Esophagus squamous epithelium (tissue), 5 donors: ENCODE measurements at regions not wholly inside any gene's neighbourhood (a gene's known extent, or its start where the extent isn't known, plus 50 kb on each side); places are given as distances from the start of the nearest gene placed in this dataset.

Experiments
- DNase-seq: peaks from one replicate; lab custom pipeline; 2025; lab: John Stamatoyannopoulos, UW
- H3K27ac ChIP-seq, 4 donors: fragments of 200-600 bp; sonication (generic); one replicate each; pipeline ENCODE4 v1.5.1; 2016 to 2019; ENCODE audit warnings: mild to moderate bottlenecking in 1 of 4
- H3K27me3 ChIP-seq, 4 donors: fragments of 200-600 bp; sonication (generic); 1 replicate in 3 of 4; 2 replicates in 1 of 4; pipeline versions ENCODE4 v1.5.1 to v1.6.0; 2017 to 2021; ENCODE audit warnings: antibody characterized with exemption in 1 of 4
- H3K36me3 ChIP-seq, 3 donors: fragments of 200-600 bp; sonication (generic); one replicate each; pipeline ENCODE4 v1.5.1; 2016 to 2019
- H3K4me1 ChIP-seq, 3 donors: fragments of 200-600 bp; sonication (generic); one replicate each; pipeline ENCODE4 v1.5.1; 2017 to 2019
- H3K4me3 ChIP-seq, 4 donors: fragments of 200-600 bp; sonication (generic); 1 replicate in 3 of 4; 2 replicates in 1 of 4; pipeline ENCODE4 v1.5.1; 2016 to 2019; ENCODE audit warnings: mild to moderate bottlenecking in 2 of 4, moderate library complexity in 1 of 4
- H3K9me3 ChIP-seq, 3 donors: fragments of 200-600 bp; sonication (generic); one replicate each; pipeline ENCODE4 v1.5.1; 2016 to 2019
- CTCF ChIP-seq, 6 experiments: fragments of 450-650 bp in 4 of 6; fragments of 200-600 bp in 2 of 6; sonication (generic) in 2 of 6; IDR thresholded peaks; one replicate each; pipeline ENCODE4 v1.5.1; 2016 to 2019; ENCODE audit warnings: antibody characterized with exemption in 6 of 6, mild to moderate bottlenecking in 4 of 6, moderate library complexity in 4 of 6
- POLR2A ChIP-seq, 4 donors: fragments of 450-650 bp; IDR thresholded peaks; one replicate each; pipeline ENCODE4 v1.6.1; 2017; ENCODE audit warnings: antibody characterized with exemption in 4 of 4, mild to moderate bottlenecking in 4 of 4, moderate library complexity in 3 of 4
- WGBS, 2 donors: methylation state at CpG; one replicate each; pipeline ENCODE4 v1.1.5; 2018; 5-methylcytosine and 5-hydroxymethylcytosine counted together
- intact Hi-C: fragments of 100-400 bp; cut with DNase I; formaldehyde crosslinking; loops from one replicate; pipeline ENCODE4 v1.15.0; 2022
- donor health status: DM: yes; HTN: yes; CAD: no.

DNA sequence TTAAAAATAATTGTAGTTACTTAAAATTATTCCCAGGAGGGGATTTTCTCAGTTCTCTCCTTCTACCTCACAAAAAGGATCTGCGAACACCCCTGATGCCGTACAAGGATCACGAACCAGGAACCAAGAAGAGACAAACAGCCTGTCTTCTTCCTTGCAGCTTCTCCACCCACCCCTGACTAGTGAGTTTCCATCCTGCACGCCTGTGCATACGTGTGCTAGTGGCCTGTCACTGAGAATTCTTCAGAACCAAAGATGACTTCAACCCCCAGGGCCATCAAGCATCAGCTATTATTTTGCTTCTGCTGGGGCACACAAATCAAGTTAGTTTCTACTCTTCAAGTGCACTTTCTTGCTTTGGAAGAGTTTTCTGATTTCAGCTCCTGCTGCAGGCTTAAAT is 175.5 kb upstream of the KLF6 start:
- 83 to 94% methylated on average over 5 of the region's 5 CpGs for WGBS, 2 donors
- no peaks in the 10 kb centered on the region for H3K36me3 ChIP-seq
- no peak overlapping the region for H3K4me3 ChIP-seq
- H3K4me1 ChIP-seq: peaks cover 0 to 6% (median 0%) of the 10 kb centered on the region in 3 donors
- no peak overlapping the region for H3K27ac ChIP-seq
- no peaks in the 10 kb centered on the region for H3K27me3 ChIP-seq
- no peak for DNase-seq
- no peak for TF ChIP-seq POLR2A (IDR thresholded peaks at IDR 0.05)
- TF ChIP-seq CTCF (IDR thresholded peaks at IDR 0.05): no peak
- intact Hi-C loops: no loop called here
- no peaks in the 10 kb centered on the region for H3K9me3 ChIP-seq

DNA sequence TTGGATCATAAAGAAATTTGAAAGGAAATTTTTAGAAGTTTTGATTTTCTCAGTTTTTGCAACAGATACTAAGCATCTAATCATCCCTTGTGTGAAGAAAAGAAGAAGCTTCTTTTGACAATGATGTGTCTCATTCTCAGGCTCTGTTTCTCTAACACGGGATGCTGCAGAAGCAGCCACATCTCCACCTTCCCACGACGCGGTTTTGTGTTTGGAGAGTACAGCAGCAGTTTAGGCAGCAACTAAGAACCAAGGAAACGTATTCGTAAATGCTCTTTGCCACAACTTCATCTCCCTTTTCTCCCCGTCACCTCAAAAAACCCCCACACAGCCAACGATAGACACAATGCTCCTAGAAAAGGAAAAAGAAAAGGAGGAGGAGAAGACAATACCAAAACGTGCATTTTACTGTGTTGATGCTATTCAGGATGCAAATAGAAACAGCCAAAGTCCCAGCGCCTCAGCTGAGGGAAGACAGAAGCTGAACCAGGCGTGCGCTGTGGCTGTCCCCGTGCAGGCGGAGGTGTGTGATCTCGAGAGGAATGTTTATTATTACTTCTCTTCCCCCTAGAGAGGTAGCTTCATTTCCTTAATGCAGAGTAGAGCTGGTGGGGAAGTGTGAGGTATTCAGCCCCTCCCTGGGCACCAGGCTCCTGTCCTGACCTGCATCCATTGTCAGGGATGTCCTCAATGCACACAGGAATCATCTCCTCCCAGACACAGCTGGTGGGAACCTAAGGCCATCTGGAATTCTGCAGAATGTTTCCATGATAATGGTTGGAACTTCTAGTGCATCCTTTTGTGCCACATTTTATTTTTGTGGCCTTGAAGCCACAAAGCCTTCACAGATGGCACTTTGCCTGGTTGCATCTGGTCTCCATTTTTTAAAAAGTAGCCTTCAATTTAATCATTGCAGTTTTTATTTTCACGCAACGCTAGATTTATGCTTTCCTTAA is 174.6 kb upstream of the KLF6 start:
- H3K27ac ChIP-seq: no peak overlapping the region
- H3K4me1 ChIP-seq: peaks cover 0 to 6% (median 0%) of the 10 kb centered on the region in 3 donors
- H3K4me3 ChIP-seq: no peak overlapping the region
- intact Hi-C loops: no loop called here
- no peaks in the 10 kb centered on the region for H3K36me3 ChIP-seq
- 77 to 81% methylated on average over 17 of the region's 17 CpGs for WGBS, 2 donors
- no peak for DNase-seq
- no peaks in the 10 kb centered on the region for H3K27me3 ChIP-seq
- no peak for TF ChIP-seq POLR2A (IDR thresholded peaks at IDR 0.05)
- no peak for TF ChIP-seq CTCF (IDR thresholded peaks at IDR 0.05)
- no peaks in the 10 kb centered on the region for H3K9me3 ChIP-seq

GRCh38 chr10:3958472-3958996 is 173.5 kb upstream of the KLF6 start:
- Histone ChIP-seq H3K4me3 (no peak overlapping the region), H3K4me1 (peaks cover 0 to 6% (median 0%) of the 10 kb centered on the region in 3 donors), H3K27ac (no peak overlapping the region), H3K9me3 (no peaks in the 10 kb centered on the region), H3K27me3 (no peaks in the 10 kb centered on the region), H3K36me3 (no peaks in the 10 kb centered on the region)
- TF ChIP-seq CTCF (IDR thresholded peaks at IDR 0.05) (no peak), POLR2A (IDR thresholded peaks at IDR 0.05) (no peak)
- intact Hi-C loops: no loop called here
- no peak for DNase-seq
- 89 to 94% methylated on average over 4 of the region's 4 CpGs for WGBS, 2 donors

- Histone ChIP-seq H3K9me3 (no peaks in the 10 kb centered on the region), H3K36me3 (no peaks in the 10 kb centered on the region), H3K27ac (no peak overlapping the region), H3K4me3 (no peak overlapping the region), H3K4me1 (no peaks in the 10 kb centered on the region), H3K27me3 (no peaks in the 10 kb centered on the region)
- no peak for DNase-seq
- TF ChIP-seq CTCF (IDR thresholded peaks at IDR 0.05) (no peak), POLR2A (IDR thresholded peaks at IDR 0.05) (no peak)
- WGBS, 2 donors: 88% methylated on average over 11 to 13 of the region's 13 CpGs
- intact Hi-C loops: no loop called here
These were observed 171.1 kb upstream of the KLF6 start for GRCh38 chr10:3955955-3956617.

DNA sequence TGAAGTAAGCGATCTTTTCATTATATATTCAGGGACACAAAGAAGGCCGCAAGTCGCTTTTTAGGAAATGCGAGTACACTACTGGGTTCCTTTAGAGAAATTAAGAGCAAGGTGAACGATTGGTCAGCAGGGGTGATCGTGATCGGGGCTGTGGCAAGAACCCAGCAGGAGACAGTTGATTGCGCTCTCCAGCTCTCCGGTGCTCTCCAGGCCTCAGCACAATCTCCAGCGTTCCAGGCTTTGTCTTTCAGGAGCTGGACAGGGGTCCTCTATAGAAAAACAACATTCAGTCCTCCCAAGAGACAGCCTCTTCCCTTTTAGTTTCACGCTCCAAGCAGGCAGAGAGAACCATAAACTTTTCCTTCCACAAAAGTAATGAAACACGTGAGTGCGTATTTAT is 170.5 kb upstream of the KLF6 start:
- H3K4me1 ChIP-seq: no peaks in the 10 kb centered on the region
- WGBS, 2 donors: 85 to 95% methylated on average over 13 of the region's 13 CpGs

More for the DNA sequence above, 170.5 kb upstream of the KLF6 start:
- no peak for TF ChIP-seq POLR2A (IDR thresholded peaks at IDR 0.05)
- no peak for TF ChIP-seq CTCF (IDR thresholded peaks at IDR 0.05)
- no peaks in the 10 kb centered on the region for H3K9me3 ChIP-seq
- no peak for DNase-seq
- no peaks in the 10 kb centered on the region for H3K36me3 ChIP-seq
- intact Hi-C loops: no loop called here
- H3K27ac ChIP-seq: no peak overlapping the region
- H3K4me3 ChIP-seq: no peak overlapping the region
- H3K27me3 ChIP-seq: no peaks in the 10 kb centered on the region
